MM.1S (cell line): ENCODE measurements at regions not wholly inside any gene's neighbourhood (a gene's known extent, or its start where the extent isn't known, plus 50 kb on each side); places are given as distances from the start of the nearest gene placed in this dataset.

Experiments
- DNase-seq: peaks from one replicate; pipeline ENCODE4 v3.0.0-alpha.2; 2015
- H2AFZ ChIP-seq: fragments of 300-600 bp; sonication (generic); 2 replicates; pipeline ENCODE4 v1.6.0; 2016; ENCODE audit warnings: antibody characterized with exemption, low read length
- H3F3A ChIP-seq: fragments of 300-600 bp; sonication (generic); 2 replicates; pipeline ENCODE4 v1.6.1; 2016; ENCODE audit warnings: mild to moderate bottlenecking, antibody characterized with exemption, low read length, moderate library complexity, mixed read lengths; ENCODE audit not compliant: insufficient read depth
- H3K27ac ChIP-seq: fragments of 300-600 bp; sonication (generic); 2 replicates; pipeline ENCODE4 v1.5.1; 2016; ENCODE audit warnings: mild to moderate bottlenecking, low read length
- H3K27me3 ChIP-seq: fragments of 300-600 bp; sonication (generic); replicated peaks from 2 replicates; pipeline ENCODE4 v1.6.0; 2016; ENCODE audit warnings: low read length; ENCODE audit not compliant: insufficient read depth
- H3K36me3 ChIP-seq: fragments of 300-600 bp; sonication (generic); replicated peaks from 2 replicates; pipeline ENCODE4 v1.6.1; 2016; ENCODE audit warnings: mild to moderate bottlenecking, low read length, mixed read lengths; ENCODE audit not compliant: insufficient read depth
- H3K4me1 ChIP-seq: fragments of 300-600 bp; sonication (generic); 2 replicates; pipeline ENCODE4 v1.6.1; 2016; ENCODE audit warnings: low read length, mixed read lengths
- H3K4me2 ChIP-seq: fragments of 300-600 bp; sonication (generic); 2 replicates; pipeline ENCODE4 v1.6.0; 2016; ENCODE audit warnings: low read depth, low read length
- H3K4me3 ChIP-seq: fragments of 300-600 bp; sonication (generic); 2 replicates; pipeline ENCODE4 v1.5.1; 2016; ENCODE audit warnings: low read length, mixed read lengths
- H3K79me2 ChIP-seq: fragments of 300-600 bp; sonication (generic); 2 replicates; pipeline ENCODE4 v1.6.1; 2016; ENCODE audit warnings: mixed run types, low read length, mixed read lengths
- H3K9ac ChIP-seq: fragments of 300-600 bp; sonication (generic); 2 replicates; pipeline ENCODE4 v1.6.1; 2016; ENCODE audit warnings: low read length, mixed read lengths
- H3K9me2 ChIP-seq: fragments of 300-600 bp; sonication (generic); replicated peaks from 2 replicates; pipeline ENCODE4 v1.6.1; 2016; ENCODE audit warnings: mild to moderate bottlenecking, low read length, mixed read lengths; ENCODE audit not compliant: insufficient read depth
- H3K9me3 ChIP-seq: fragments of 300-600 bp; sonication (generic); replicated peaks from 2 replicates; pipeline ENCODE4 v1.6.1; 2016; ENCODE audit warnings: mild to moderate bottlenecking, low read length, mixed read lengths; ENCODE audit not compliant: insufficient read depth
- H4K20me1 ChIP-seq: fragments of 300-600 bp; sonication (generic); 2 replicates; pipeline ENCODE4 v1.6.1; 2016; ENCODE audit warnings: mild to moderate bottlenecking, low read length, moderate library complexity, mixed read lengths; ENCODE audit not compliant: insufficient read depth
- EZH2 ChIP-seq: fragments of 300-600 bp; sonication (generic); optimal IDR thresholded peaks from 2 replicates; pipeline ENCODE3; 2017; ENCODE audit warnings: low read depth, mild to moderate bottlenecking, antibody characterized with exemption, low read length, mixed read lengths
- EZH2phosphoT487 ChIP-seq: fragments of 300-600 bp; sonication (generic); IDR thresholded peaks from 2 replicates; pipeline ENCODE4 v1.6.1; 2018; ENCODE audit warnings: antibody characterized with exemption, low read length
- TF ChIP-seq, protein P1 (sequence below): fragments of 300-600 bp; sonication (generic); IDR thresholded peaks from 2 replicates; pipeline ENCODE4 v1.5.1; 2016; ENCODE audit warnings: antibody characterized with exemption, low read length, mixed read lengths

DNA sequence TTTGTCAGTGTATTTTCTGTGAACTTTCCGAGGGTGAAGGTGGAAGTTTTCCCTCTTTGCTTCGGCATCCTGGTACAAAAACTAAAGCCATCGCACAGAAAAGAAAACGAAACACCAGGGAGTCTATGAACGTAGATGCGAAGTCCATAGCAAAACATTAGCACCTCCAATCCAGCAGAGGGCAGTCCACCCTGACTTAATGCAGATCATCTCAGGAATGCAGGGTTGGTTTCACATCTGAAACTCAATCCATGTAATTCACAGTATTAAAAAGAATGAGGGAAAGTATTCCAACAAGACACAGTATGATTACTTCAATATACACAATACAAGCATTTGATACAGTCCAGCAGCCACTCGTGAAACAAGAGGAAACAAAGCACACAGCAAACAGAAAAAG is 70.8 kb downstream of the RTP5 start:
- Histone ChIP-seq H3K79me2 (no peaks in the 10 kb centered on the region), H4K20me1 (no peaks in the 10 kb centered on the region), H3K4me2 (no peak overlapping the region), H3K9me2 (no peaks in the 10 kb centered on the region), H3K4me1 (no peaks in the 10 kb centered on the region), H3K9me3 (no peaks in the 10 kb centered on the region), H3K27ac (no peak overlapping the region), H3K27me3 (no peaks in the 10 kb centered on the region), H3K4me3 (no peak overlapping the region), H3K36me3 (no peaks in the 10 kb centered on the region), H2AFZ (no peak overlapping the region), H3K9ac (no peak overlapping the region), H3F3A (no peaks in the 10 kb centered on the region)
- TF ChIP-seq, protein P1, sequence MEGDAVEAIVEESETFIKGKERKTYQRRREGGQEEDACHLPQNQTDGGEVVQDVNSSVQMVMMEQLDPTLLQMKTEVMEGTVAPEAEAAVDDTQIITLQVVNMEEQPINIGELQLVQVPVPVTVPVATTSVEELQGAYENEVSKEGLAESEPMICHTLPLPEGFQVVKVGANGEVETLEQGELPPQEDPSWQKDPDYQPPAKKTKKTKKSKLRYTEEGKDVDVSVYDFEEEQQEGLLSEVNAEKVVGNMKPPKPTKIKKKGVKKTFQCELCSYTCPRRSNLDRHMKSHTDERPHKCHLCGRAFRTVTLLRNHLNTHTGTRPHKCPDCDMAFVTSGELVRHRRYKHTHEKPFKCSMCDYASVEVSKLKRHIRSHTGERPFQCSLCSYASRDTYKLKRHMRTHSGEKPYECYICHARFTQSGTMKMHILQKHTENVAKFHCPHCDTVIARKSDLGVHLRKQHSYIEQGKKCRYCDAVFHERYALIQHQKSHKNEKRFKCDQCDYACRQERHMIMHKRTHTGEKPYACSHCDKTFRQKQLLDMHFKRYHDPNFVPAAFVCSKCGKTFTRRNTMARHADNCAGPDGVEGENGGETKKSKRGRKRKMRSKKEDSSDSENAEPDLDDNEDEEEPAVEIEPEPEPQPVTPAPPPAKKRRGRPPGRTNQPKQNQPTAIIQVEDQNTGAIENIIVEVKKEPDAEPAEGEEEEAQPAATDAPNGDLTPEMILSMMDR = peak; percentile 42
- TF ChIP-seq EZH2 (no peak), EZH2phosphoT487 (no peak)
- no peak for DNase-seq

- Histone ChIP-seq H3K9ac (no peak overlapping the region), H3K9me2 (no peaks in the 10 kb centered on the region), H4K20me1 (no peaks in the 10 kb centered on the region), H3K4me3 (no peak overlapping the region), H3K4me1 (no peaks in the 10 kb centered on the region), H3K36me3 (no peaks in the 10 kb centered on the region), H3K4me2 (no peak overlapping the region), H2AFZ (no peak overlapping the region), H3K27me3 (no peaks in the 10 kb centered on the region), H3K27ac (no peak overlapping the region), H3F3A (no peaks in the 10 kb centered on the region), H3K79me2 (no peaks in the 10 kb centered on the region), H3K9me3 (no peaks in the 10 kb centered on the region)
- TF ChIP-seq EZH2 = no peak
- TF ChIP-seq, protein P1 = no peak
- TF ChIP-seq EZH2phosphoT487 = no peak
- DNase-seq = no peak
Measured at GRCh38 chr2:241941691-241942301, 72.3 kb downstream of the RTP5 start.

DNA sequence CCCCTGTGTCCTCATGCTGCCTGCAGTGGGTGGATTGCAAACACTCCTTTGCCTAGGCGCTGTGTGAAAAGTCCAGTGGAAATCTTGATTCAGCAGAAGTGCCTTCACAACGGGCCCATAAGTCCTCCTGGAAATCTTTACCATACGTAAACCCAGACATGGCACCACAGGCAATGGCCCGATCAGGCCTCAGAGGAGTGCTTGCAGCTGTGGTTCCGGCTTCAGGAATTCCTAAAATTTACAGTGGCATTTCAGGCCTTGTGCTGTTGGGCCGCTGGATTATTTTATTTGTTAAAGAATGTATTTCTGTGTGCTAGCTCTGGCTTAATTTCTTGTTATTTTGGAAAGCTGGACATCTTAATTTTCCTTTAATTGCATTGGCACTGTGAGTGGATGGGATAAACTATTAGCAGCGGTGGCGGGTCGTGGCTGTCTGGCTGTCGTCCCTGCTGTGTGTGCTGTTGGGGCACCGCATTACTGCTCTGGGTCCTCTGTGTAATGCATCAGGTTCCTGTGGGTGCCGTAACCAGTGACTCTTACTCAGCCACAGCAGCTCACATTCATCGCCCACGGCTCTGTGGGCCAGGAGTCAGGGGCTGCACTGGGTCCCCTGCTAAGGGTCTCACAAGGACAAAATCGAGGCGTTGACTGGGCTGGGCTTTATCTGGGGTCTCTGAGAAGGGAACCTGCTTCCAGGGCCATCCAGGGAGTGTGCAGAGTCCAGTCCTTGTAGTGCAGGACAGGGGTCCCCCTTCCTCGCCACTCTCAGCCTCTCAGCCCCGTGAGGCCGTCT is 73.1 kb downstream of the RTP5 start:
- no peaks in the 10 kb centered on the region for H3F3A ChIP-seq
- H3K4me3 ChIP-seq = no peak overlapping the region
- no peaks in the 10 kb centered on the region for H3K4me1 ChIP-seq
- DNase-seq = no peak
- H3K27me3 ChIP-seq = no peaks in the 10 kb centered on the region
- no peak overlapping the region for H2AFZ ChIP-seq
- no peaks in the 10 kb centered on the region for H3K9me3 ChIP-seq
- H3K36me3 ChIP-seq = no peaks in the 10 kb centered on the region
- no peaks in the 10 kb centered on the region for H3K9me2 ChIP-seq
- H3K79me2 ChIP-seq = no peaks in the 10 kb centered on the region
- no peak overlapping the region for H3K9ac ChIP-seq
- no peaks in the 10 kb centered on the region for H4K20me1 ChIP-seq
- H3K4me2 ChIP-seq = no peak overlapping the region
- no peak for TF ChIP-seq EZH2
- TF ChIP-seq, protein P1 = no peak
- TF ChIP-seq EZH2phosphoT487 = no peak
- H3K27ac ChIP-seq = no peak overlapping the region
